ENCODE measurements at regions not wholly inside any gene's neighbourhood (a gene's known extent, or its start where the extent isn't known, plus 50 kb on each side); places are given as distances from the start of the nearest gene placed in this dataset.

DNA sequence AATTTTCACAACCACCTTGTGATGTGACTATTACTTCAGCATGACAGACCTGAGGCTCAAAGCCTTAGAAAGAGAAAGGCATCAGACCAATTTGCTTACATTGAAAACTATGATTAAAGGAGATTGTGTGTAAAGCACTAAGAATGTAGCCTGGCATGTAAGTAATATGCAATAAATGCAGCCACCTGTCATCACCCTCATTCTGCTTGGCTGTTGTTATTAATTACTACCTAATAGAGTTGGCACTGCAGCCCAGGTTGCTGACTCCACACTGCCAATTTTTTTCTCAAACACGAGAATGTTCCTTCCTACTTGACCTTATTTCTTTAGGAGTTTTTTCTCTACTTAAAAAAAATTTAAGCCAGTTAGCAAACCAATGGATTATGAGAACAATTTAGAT, 61.2 kb upstream of the NPVF start:
- no peaks in the 10 kb centered on the region for H3K27me3 ChIP-seq (ENCODE audit: insufficient read depth, low read length, poor library complexity)
- no peak overlapping the region for H4K8ac ChIP-seq (ENCODE audit: low read depth, low read length)
- H3K4me3 ChIP-seq (ENCODE audit: low read length) = no peak overlapping the region
- no peak overlapping the region for H3K27ac ChIP-seq (ENCODE audit: low read depth, low read length)
- no peak overlapping the region for H4K5ac ChIP-seq (ENCODE audit: low read length)
- H3K4me1 ChIP-seq (ENCODE audit: control insufficient read depth, low read depth, low read length) = peaks cover 3% of the 10 kb centered on the region
- H2BK120ac ChIP-seq (ENCODE audit: low read depth, low read length) = no peak overlapping the region
- H3K23ac ChIP-seq (ENCODE audit: low read length) = no peak overlapping the region
- H3K4me2 ChIP-seq (ENCODE audit: low read length) = no peak overlapping the region
- H3K4ac ChIP-seq (ENCODE audit: low read depth, low read length) = no peak overlapping the region
- no CpG with 5 or more reads among the region's 1 CpG for WGBS (ENCODE audit: extremely low coverage, insufficient coverage, low lambda C conversion rate)
- no peak overlapping the region for H2AK5ac ChIP-seq (ENCODE audit: low read length)
- DNase-seq = no peak
- no peak overlapping the region for H2BK15ac ChIP-seq (replicated peaks; ENCODE audit: low read depth)
- no peaks in the 10 kb centered on the region for H3K79me1 ChIP-seq (ENCODE audit: low read length)
- H3K9ac ChIP-seq (ENCODE audit: low read length) = no peak overlapping the region
- no peak overlapping the region for H2BK5ac ChIP-seq (ENCODE audit: low read length)
- no peaks in the 10 kb centered on the region for H3K79me2 ChIP-seq (ENCODE audit: control insufficient read depth, insufficient read depth, low read length)
- no peaks in the 10 kb centered on the region for H3K36me3 ChIP-seq (ENCODE audit: control insufficient read depth, insufficient read depth, low read length)
- H3K56ac ChIP-seq (ENCODE audit: low read length) = no peak overlapping the region
- H3K18ac ChIP-seq (ENCODE audit: low read length) = no peak overlapping the region

DNA sequence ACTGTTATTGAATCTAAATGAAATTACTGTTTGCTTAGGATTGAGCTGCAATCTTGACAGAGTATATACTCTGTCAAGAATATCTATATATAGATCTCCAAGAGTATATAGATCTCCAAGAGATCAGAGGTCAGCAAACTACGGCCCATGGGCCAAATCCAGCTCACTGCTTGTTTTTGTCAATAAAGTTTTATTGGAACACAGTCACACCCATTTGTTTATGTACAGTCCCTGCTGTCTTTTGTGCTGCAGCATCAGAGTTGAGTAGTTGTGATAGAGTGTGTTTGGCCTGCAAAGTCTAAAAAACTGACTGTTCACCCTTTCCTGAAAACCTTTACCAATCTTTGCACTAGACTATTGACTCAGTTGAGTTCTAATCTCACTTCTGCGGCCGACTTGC, 66.3 kb upstream of the NPVF start:
- H3K9ac ChIP-seq (ENCODE audit: low read length) = no peak overlapping the region
- H3K56ac ChIP-seq (ENCODE audit: low read length) = no peak overlapping the region
- H3K18ac ChIP-seq (ENCODE audit: low read length) = no peak overlapping the region
- no peak overlapping the region for H3K4me3 ChIP-seq (ENCODE audit: low read length)
- no peaks in the 10 kb centered on the region for H3K4me1 ChIP-seq (ENCODE audit: control insufficient read depth, low read depth, low read length)
- no peak overlapping the region for H2AK5ac ChIP-seq (ENCODE audit: low read length)
- no peaks in the 10 kb centered on the region for H3K27me3 ChIP-seq (ENCODE audit: insufficient read depth, low read length, poor library complexity)
- H3K4me2 ChIP-seq (ENCODE audit: low read length) = no peak overlapping the region
- H3K79me1 ChIP-seq (ENCODE audit: low read length) = no peaks in the 10 kb centered on the region
- DNase-seq = no peak
- no peaks in the 10 kb centered on the region for H3K36me3 ChIP-seq (ENCODE audit: control insufficient read depth, insufficient read depth, low read length)
- no peak overlapping the region for H2BK120ac ChIP-seq (ENCODE audit: low read depth, low read length)
- no peak overlapping the region for H2BK15ac ChIP-seq (replicated peaks; ENCODE audit: low read depth)
- no peak overlapping the region for H3K27ac ChIP-seq (ENCODE audit: low read depth, low read length)
- no peak overlapping the region for H4K8ac ChIP-seq (ENCODE audit: low read depth, low read length)
- no CpG with 5 or more reads among the region's 3 CpGs for WGBS (ENCODE audit: extremely low coverage, insufficient coverage, low lambda C conversion rate)
- no peak overlapping the region for H3K4ac ChIP-seq (ENCODE audit: low read depth, low read length)
- no peak overlapping the region for H4K5ac ChIP-seq (ENCODE audit: low read length)
- no peak overlapping the region for H3K23ac ChIP-seq (ENCODE audit: low read length)
- no peak overlapping the region for H2BK5ac ChIP-seq (ENCODE audit: low read length)
- no peaks in the 10 kb centered on the region for H3K79me2 ChIP-seq (ENCODE audit: control insufficient read depth, insufficient read depth, low read length)

DNA sequence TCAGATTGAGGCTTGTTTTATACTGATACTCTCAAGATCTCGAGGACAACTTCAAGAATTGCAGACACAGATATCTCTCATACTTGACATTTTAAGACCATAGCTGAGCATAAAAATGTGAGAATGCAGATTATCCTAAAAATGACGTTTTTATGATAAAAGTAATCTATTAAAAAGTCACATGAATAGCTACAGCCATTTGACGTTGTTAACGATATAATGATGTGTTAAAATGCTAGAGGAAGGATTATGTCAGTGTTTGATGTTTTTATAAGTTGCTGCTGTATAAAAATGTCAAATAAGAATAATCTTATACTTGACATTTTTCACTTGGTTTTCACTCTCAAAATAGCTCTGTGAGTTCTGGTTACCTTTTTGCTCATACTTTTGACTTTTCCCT, 67.1 kb upstream of the NPVF start:
- Histone ChIP-seq H3K4ac (ENCODE audit: low read depth, low read length) (no peak overlapping the region), H3K4me2 (ENCODE audit: low read length) (no peak overlapping the region), H3K4me1 (ENCODE audit: control insufficient read depth, low read depth, low read length) (no peaks in the 10 kb centered on the region), H2AK5ac (ENCODE audit: low read length) (no peak overlapping the region), H2BK15ac (replicated peaks; ENCODE audit: low read depth) (no peak overlapping the region), H4K8ac (ENCODE audit: low read depth, low read length) (no peak overlapping the region), H2BK5ac (ENCODE audit: low read length) (no peak overlapping the region), H3K18ac (ENCODE audit: low read length) (no peak overlapping the region), H3K36me3 (ENCODE audit: control insufficient read depth, insufficient read depth, low read length) (no peaks in the 10 kb centered on the region), H3K79me1 (ENCODE audit: low read length) (no peaks in the 10 kb centered on the region), H3K79me2 (ENCODE audit: control insufficient read depth, insufficient read depth, low read length) (no peaks in the 10 kb centered on the region), H3K23ac (ENCODE audit: low read length) (no peak overlapping the region), H3K27ac (ENCODE audit: low read depth, low read length) (no peak overlapping the region), H2BK120ac (ENCODE audit: low read depth, low read length) (no peak overlapping the region), H3K27me3 (ENCODE audit: insufficient read depth, low read length, poor library complexity) (no peaks in the 10 kb centered on the region), H3K56ac (ENCODE audit: low read length) (no peak overlapping the region), H3K9ac (ENCODE audit: low read length) (no peak overlapping the region), H4K5ac (ENCODE audit: low read length) (no peak overlapping the region), H3K4me3 (ENCODE audit: low read length) (no peak overlapping the region)
- no peak for DNase-seq
- 100% methylated on average over 2 of the region's 4 CpGs for WGBS (ENCODE audit: extremely low coverage, insufficient coverage, low lambda C conversion rate)

DNA sequence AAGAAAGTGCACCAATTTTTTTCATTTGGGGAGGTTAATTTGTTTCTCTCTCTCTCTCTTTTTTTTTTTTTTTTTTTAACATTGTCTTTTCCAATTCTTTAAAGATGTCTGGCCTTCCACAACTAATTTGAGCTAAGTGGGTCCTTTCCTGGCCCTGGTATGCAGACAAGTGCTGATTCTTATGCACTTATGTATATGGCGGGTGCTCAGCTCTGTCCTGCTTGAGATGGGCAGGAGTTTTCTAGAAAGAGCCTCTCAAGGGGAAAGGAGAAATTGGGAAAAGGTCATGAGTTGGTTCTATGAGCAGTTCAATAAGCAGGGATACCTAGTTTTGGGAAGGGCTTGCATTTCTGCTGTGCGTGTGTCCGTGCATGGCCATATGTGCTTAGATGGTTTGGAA, 67.8 kb upstream of the NPVF start:
- WGBS (ENCODE audit: extremely low coverage, insufficient coverage, low lambda C conversion rate) = no CpG with 5 or more reads among the region's 3 CpGs
- Histone ChIP-seq H3K4me2 (ENCODE audit: low read length) (no peak overlapping the region), H2AK5ac (ENCODE audit: low read length) (no peak overlapping the region), H3K27me3 (ENCODE audit: insufficient read depth, low read length, poor library complexity) (no peaks in the 10 kb centered on the region), H3K18ac (ENCODE audit: low read length) (no peak overlapping the region), H2BK5ac (ENCODE audit: low read length) (no peak overlapping the region), H3K79me2 (ENCODE audit: control insufficient read depth, insufficient read depth, low read length) (no peaks in the 10 kb centered on the region), H3K36me3 (ENCODE audit: control insufficient read depth, insufficient read depth, low read length) (no peaks in the 10 kb centered on the region), H3K4ac (ENCODE audit: low read depth, low read length) (no peak overlapping the region), H3K23ac (ENCODE audit: low read length) (no peak overlapping the region), H3K4me1 (ENCODE audit: control insufficient read depth, low read depth, low read length) (no peaks in the 10 kb centered on the region), H3K4me3 (ENCODE audit: low read length) (no peak overlapping the region), H2BK120ac (ENCODE audit: low read depth, low read length) (no peak overlapping the region), H4K5ac (ENCODE audit: low read length) (no peak overlapping the region), H4K8ac (ENCODE audit: low read depth, low read length) (no peak overlapping the region), H3K9ac (ENCODE audit: low read length) (no peak overlapping the region), H3K56ac (ENCODE audit: low read length) (no peak overlapping the region), H2BK15ac (replicated peaks; ENCODE audit: low read depth) (no peak overlapping the region), H3K27ac (ENCODE audit: low read depth, low read length) (no peak overlapping the region), H3K79me1 (ENCODE audit: low read length) (no peaks in the 10 kb centered on the region)
- no peak for DNase-seq

DNA sequence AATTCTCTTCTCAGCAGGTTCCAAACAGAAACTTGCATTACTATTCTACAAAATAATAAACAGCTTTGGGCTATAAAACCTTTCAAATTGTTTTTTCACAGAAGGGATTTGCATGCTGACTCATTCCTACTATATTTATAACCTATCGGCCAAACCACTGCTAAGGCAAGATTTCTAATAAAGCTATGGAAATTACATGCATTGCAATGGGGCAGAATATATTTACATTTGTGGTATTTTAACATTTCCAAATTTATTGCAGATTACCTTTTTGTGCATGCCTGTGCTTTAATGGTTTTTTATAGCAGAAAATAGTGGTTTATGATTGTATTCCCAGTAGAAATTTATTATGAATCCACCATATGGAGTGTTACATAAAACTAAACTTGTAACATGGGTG, 69.0 kb upstream of the NPVF start:
- Histone ChIP-seq H3K18ac (ENCODE audit: low read length) (no peak overlapping the region), H3K9ac (ENCODE audit: low read length) (no peak overlapping the region), H3K36me3 (ENCODE audit: control insufficient read depth, insufficient read depth, low read length) (no peaks in the 10 kb centered on the region), H2AK5ac (ENCODE audit: low read length) (no peak overlapping the region), H3K4me2 (ENCODE audit: low read length) (no peak overlapping the region), H3K27me3 (ENCODE audit: insufficient read depth, low read length, poor library complexity) (no peaks in the 10 kb centered on the region), H4K5ac (ENCODE audit: low read length) (no peak overlapping the region), H3K4me3 (ENCODE audit: low read length) (no peak overlapping the region), H2BK5ac (ENCODE audit: low read length) (no peak overlapping the region), H2BK15ac (replicated peaks; ENCODE audit: low read depth) (no peak overlapping the region), H3K4ac (ENCODE audit: low read depth, low read length) (no peak overlapping the region), H3K79me2 (ENCODE audit: control insufficient read depth, insufficient read depth, low read length) (no peaks in the 10 kb centered on the region), H3K27ac (ENCODE audit: low read depth, low read length) (no peak overlapping the region), H4K8ac (ENCODE audit: low read depth, low read length) (no peak overlapping the region), H3K56ac (ENCODE audit: low read length) (no peak overlapping the region), H2BK120ac (ENCODE audit: low read depth, low read length) (no peak overlapping the region), H3K79me1 (ENCODE audit: low read length) (no peaks in the 10 kb centered on the region), H3K4me1 (ENCODE audit: control insufficient read depth, low read depth, low read length) (no peaks in the 10 kb centered on the region), H3K23ac (ENCODE audit: low read length) (no peak overlapping the region)
- no CpG with 5 or more reads among the region's 1 CpG for WGBS (ENCODE audit: extremely low coverage, insufficient coverage, low lambda C conversion rate)
- DNase-seq = no peak

DNA sequence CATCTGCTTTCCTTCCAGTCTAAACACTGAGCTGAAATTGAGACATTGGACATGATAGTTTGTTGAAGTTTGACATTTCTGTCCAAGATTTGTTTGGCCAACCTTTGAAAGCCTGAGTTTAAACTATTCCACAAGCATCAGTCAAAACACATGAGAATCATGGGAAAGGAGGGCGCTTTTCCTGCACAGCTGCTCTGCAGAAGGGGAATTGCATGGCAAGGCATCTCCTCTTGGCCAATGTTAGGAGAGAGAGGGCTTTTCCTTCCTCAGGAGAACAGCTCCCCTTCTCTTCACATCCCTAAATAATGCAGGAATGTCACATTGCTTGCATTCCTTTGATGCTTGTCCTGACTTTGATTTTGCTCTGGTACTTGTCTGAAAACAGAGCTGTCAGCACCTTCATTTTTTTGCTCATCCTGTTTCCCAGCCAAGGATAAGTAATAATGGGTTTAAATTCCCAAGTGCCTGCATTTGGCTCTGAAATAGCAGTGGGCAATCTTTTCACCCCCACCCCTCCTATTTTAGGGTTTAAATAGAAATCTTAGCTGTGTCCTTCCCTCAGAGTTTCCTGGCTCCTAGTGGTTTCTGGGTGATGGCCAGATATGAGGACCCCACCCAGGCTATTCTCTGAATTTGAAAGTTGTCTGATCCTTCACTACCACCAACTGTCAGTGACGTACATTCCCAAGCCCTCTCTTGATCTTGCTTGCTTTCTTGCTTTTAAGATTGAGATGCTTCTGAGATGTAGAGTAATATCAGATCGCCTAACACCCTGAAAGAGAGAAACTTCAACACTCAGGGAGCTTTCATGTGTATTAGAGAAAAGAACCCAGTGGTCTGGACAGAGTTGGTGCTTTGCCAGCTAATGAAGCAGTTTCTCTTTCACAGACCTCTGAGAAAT, 75.2 kb upstream of the NPVF start:
- H3K4me1 ChIP-seq (ENCODE audit: control insufficient read depth, low read depth, low read length) = no peaks in the 10 kb centered on the region
- H3K79me2 ChIP-seq (ENCODE audit: control insufficient read depth, insufficient read depth, low read length) = no peaks in the 10 kb centered on the region
- peak; percentile 97 for DNase-seq
- H2BK120ac ChIP-seq (ENCODE audit: low read depth, low read length) = no peak overlapping the region
- H2BK5ac ChIP-seq (ENCODE audit: low read length) = no peak overlapping the region
- H3K36me3 ChIP-seq (ENCODE audit: control insufficient read depth, insufficient read depth, low read length) = no peaks in the 10 kb centered on the region
- no peaks in the 10 kb centered on the region for H3K27me3 ChIP-seq (ENCODE audit: insufficient read depth, low read length, poor library complexity)
- no peak overlapping the region for H3K4me2 ChIP-seq (ENCODE audit: low read length)
- no peak overlapping the region for H3K18ac ChIP-seq (ENCODE audit: low read length)
- WGBS (ENCODE audit: extremely low coverage, insufficient coverage, low lambda C conversion rate) = no CpG with 5 or more reads among the region's 3 CpGs
- H3K4ac ChIP-seq (ENCODE audit: low read depth, low read length) = no peak overlapping the region
- no peak overlapping the region for H3K4me3 ChIP-seq (ENCODE audit: low read length)
- no peak overlapping the region for H4K5ac ChIP-seq (ENCODE audit: low read length)
- H3K23ac ChIP-seq (ENCODE audit: low read length) = no peak overlapping the region
- no peak overlapping the region for H2BK15ac ChIP-seq (replicated peaks; ENCODE audit: low read depth)
- H3K9ac ChIP-seq (ENCODE audit: low read length) = no peak overlapping the region
- peak overlapping the region; percentile 42 for H3K27ac ChIP-seq (ENCODE audit: low read depth, low read length)
- no peak overlapping the region for H3K56ac ChIP-seq (ENCODE audit: low read length)
- peak overlapping the region; percentile 28 for H4K8ac ChIP-seq (ENCODE audit: low read depth, low read length)
- H3K79me1 ChIP-seq (ENCODE audit: low read length) = no peaks in the 10 kb centered on the region
- H2AK5ac ChIP-seq (ENCODE audit: low read length) = no peak overlapping the region
